ENCODE measurements at regions not wholly inside any gene's neighbourhood (a gene's known extent, or its start where the extent isn't known, plus 50 kb on each side); places are given as distances from the start of the nearest gene placed in this dataset.

DNA sequence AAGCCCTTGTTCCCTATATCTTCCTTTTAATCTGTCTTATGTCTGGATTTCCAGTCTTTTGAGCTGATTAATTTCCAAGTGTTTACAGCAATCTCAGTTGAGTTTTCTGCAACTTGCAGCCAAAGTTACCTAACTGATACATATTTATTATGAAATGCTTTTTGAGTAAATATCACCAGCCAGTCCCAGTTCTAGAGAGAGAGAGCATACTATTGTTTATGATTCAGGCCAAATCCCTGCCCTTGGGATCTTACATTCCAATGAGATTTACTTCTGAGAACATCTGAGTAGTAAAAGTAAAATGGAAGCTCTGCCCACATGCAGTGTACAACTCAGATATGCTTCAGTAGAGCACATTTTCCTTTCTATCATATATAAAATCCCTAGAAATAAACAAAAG, 661.7 kb downstream of the KCTD16 start:
- Histone ChIP-seq H3K4me1 (no peaks in the 10 kb centered on the region), H3K27ac (no peak overlapping the region), H3K27me3 (no peaks in the 10 kb centered on the region), H3K9me3 (no peaks in the 10 kb centered on the region), H3K36me3 (no peaks in the 10 kb centered on the region), H3K4me3 (no peak overlapping the region)
- no peak for TF ChIP-seq CTCF (IDR thresholded peaks at IDR 0.05)
- intact Hi-C loops (cut with DNase I): no loop called here
- DNase-seq (ENCODE audit: low spot score in 2 of 2): no peak

DNA sequence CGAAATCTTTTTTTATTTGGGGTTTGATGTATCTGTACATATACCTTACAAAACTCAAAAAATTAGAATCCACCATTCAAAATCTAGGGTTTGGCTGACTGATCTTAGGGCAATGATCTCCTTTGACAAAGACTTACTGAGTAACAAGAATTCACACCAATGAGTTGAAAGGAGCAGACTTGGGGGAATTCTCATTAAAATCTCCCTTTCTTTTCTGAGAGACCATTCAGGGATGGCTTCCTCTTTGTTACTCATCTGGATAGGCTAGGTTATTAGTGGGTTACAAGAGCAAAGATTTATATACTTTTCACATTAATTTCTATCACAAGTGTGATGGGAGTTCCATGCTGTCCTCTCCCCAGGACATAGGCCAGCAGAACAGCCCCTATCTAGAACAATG, 661.0 kb downstream of the KCTD16 start:
- Histone ChIP-seq H3K27ac (no peak overlapping the region), H3K9me3 (no peaks in the 10 kb centered on the region), H3K4me1 (no peaks in the 10 kb centered on the region), H3K27me3 (no peaks in the 10 kb centered on the region), H3K4me3 (no peak overlapping the region), H3K36me3 (no peaks in the 10 kb centered on the region)
- DNase-seq (ENCODE audit: low spot score in 2 of 2): no peak
- no peak for TF ChIP-seq CTCF (IDR thresholded peaks at IDR 0.05)
- intact Hi-C loops (cut with DNase I): no loop called here

DNA sequence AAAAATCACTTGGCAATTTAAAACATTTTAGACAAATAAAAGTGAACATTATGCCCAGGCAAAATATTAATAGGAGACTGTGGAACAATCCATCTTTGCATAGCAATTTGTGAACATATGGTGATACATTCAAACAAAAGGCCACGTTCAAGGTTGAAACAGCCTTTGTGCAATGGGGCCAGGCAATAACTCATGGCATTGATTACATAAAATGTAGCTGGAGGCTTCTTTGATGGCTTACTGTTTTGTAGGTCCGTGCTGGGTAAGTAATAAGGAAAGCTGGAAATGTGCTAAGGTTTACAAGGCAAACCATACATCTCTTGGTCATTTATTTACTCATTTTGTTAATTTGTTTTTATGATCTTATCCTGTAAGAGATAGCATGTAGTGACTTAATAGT, 651.8 kb downstream of the KCTD16 start:
- Histone ChIP-seq H3K4me3 (no peak overlapping the region), H3K27ac (no peak overlapping the region), H3K36me3 (no peaks in the 10 kb centered on the region), H3K27me3 (no peaks in the 10 kb centered on the region), H3K4me1 (no peaks in the 10 kb centered on the region), H3K9me3 (no peaks in the 10 kb centered on the region)
- no peak for TF ChIP-seq CTCF (IDR thresholded peaks at IDR 0.05)
- no peak for DNase-seq (ENCODE audit: low spot score in 2 of 2)
- intact Hi-C loops (cut with DNase I): no loop called here

DNA sequence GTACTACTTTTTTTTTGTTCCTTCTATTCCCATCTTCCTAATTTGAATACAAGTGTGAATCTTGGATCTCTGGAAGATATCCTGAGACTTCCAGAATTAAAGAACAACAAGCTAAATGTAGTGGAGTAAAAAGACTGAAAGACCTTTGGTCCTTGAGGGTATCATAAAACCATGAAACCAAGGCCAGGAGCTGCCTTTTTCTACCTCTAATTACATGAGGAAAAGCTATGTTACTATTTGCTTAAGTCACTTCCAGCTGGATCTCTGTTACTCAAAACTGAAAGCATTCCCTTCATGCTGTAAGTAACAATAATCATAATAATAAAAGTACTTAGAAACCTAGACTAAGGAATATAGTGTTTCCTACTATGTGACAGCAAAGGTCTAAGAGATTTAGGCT, 649.6 kb downstream of the KCTD16 start:
- H3K36me3 ChIP-seq: no peaks in the 10 kb centered on the region
- H3K9me3 ChIP-seq: no peaks in the 10 kb centered on the region
- H3K27me3 ChIP-seq: no peaks in the 10 kb centered on the region
- no peak overlapping the region for H3K4me3 ChIP-seq
- no peaks in the 10 kb centered on the region for H3K4me1 ChIP-seq
- DNase-seq (ENCODE audit: low spot score in 2 of 2): no peak
- intact Hi-C loops (cut with DNase I): no loop called here
- no peak overlapping the region for H3K27ac ChIP-seq
- TF ChIP-seq CTCF (IDR thresholded peaks at IDR 0.05): no peak

DNA sequence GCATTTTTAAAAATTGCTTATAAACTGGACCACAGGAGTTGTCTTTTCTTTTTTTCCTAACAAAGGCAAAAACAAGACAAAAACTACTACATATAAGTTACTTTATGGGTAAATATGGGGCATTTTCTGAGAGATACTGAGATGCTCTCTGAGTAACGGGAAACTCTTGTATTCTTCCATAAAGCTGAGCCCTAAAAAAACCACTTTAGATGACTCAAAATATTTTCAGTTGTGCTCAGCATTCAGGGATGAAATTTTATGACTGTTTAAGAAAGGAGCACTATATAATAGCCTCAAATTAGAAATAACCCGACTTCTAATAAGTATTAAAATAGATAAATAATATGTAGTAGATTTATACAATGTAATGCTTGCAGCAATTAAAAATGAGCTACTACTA, 644.5 kb downstream of the KCTD16 start:
- Histone ChIP-seq H3K36me3 (no peaks in the 10 kb centered on the region), H3K4me1 (no peaks in the 10 kb centered on the region), H3K4me3 (no peak overlapping the region), H3K27ac (no peak overlapping the region), H3K27me3 (no peaks in the 10 kb centered on the region), H3K9me3 (no peaks in the 10 kb centered on the region)
- TF ChIP-seq CTCF (IDR thresholded peaks at IDR 0.05): no peak
- DNase-seq (ENCODE audit: low spot score in 2 of 2): no peak
- intact Hi-C loops (cut with DNase I): no loop called here

DNA sequence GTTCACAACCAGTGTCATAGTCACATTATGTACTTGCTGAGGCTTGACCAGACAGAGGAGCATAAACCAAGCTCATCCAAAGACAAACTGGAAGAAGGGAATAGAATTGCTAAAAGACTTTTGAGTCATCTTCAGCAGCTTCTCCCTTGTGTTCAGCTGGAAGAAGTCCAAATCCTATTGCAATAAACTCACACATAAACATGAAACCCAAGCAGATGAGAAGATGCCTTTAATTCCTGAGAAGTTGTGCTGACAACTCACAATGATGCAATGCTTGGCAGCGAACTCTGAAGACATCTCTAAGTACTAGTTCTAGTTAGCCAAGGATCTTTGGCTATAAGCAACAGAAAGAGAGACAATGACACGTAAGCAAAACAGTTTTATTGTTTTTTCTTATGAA, 642.1 kb downstream of the KCTD16 start:
- no peak for TF ChIP-seq CTCF (IDR thresholded peaks at IDR 0.05)
- H3K4me1 ChIP-seq: no peaks in the 10 kb centered on the region
- no peaks in the 10 kb centered on the region for H3K27me3 ChIP-seq
- no peak overlapping the region for H3K27ac ChIP-seq
- intact Hi-C loops (cut with DNase I): no loop called here
- H3K9me3 ChIP-seq: no peaks in the 10 kb centered on the region
- peak in 1 of 2 donors; percentile 62 for DNase-seq (ENCODE audit: low spot score in 2 of 2)
- H3K36me3 ChIP-seq: no peaks in the 10 kb centered on the region
- no peak overlapping the region for H3K4me3 ChIP-seq

Measured in ascending aorta (tissue), 2 donors.